DMS 273 (cell line): ENCODE measurements at regions not wholly inside any gene's neighbourhood (a gene's known extent, or its start where the extent isn't known, plus 50 kb on each side); places are given as distances from the start of the nearest gene placed in this dataset.
A peak's percentile ranks its signal among the peaks of the same experiment; 100 is the strongest.
"Not testable (repeated sequence)": the region's sequence is repeated elsewhere in the genome, so short reads cannot be mapped to it uniquely, and the experiment has no call there.

Experiments used
- DNase-seq: peaks from one replicate; lab custom pipeline; 2025; ENCODE audit not compliant: unreplicated experiment; lab: John Stamatoyannopoulos, UW

GRCh38 chr3:184474897-184475296 lies 86.7 kb upstream of the EPHB3 start:
- DNase-seq, result no peak

- no peak for DNase-seq
Measured at GRCh38 chr3:184477940-184478339, 83.6 kb upstream of the EPHB3 start.

DNA sequence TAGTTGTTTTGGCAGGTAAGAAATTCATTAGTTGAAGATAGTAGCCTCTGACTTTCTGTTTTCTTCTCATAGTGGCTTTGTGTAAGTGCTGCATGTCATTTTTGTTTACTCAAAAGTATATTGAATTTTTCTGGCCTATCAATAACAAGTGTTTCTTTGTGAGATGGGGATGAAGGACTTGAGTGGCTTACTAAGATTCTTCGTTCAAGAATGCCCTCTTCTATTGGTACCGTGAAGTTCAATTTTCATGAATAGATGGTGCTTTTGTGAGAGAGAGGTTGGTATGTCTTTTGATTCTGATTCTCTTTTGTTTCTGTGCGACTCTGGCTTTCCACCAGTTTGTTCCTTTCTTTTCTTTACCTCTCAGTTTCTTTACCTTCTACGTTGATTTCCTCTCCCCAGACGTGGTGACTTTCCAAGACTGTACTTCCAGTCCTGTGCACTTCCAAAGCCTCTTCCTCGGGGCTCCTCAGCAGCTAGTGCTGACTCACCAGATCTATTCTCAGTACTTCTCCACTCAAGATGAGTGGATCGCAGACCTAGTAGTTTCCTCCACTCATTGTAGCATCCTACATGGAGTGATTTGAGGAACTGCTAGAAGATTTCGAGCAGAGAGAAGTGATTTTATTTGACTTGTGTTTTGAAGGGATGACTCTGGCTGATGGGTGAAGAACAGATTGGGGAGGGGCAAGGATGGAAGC lies 82.0 kb upstream of the EPHB3 start:
- DNase-seq, result no peak

DNA sequence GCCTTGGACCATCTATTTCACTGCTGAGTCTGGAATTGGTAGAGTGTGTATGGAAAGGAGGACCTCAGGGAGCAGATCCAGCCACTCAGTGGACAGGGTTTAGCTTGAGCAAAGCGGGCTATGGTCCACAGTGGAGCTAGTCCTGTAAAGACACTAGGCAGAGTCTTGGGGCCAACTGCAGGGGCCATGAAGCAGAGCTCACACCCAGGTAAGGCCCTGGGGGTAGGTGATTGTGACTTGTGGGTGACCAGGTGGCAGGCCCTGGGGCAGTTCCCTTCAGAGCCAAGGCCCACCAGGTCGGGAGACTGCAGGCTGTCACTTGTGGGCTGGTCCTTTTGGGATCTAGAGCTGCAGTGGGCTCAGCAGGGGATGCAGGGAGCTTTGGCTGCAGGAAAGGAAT lies 80.8 kb upstream of the EPHB3 start:
- DNase-seq, result no peak

- peak; percentile 89 for DNase-seq
Measured at GRCh38 chr3:184481984-184482671, 79.5 kb upstream of the EPHB3 start.

- peak; percentile 76 for DNase-seq
Measured at GRCh38 chr3:184485241-184485640, 76.3 kb upstream of the EPHB3 start.

- peak; percentile 90 for DNase-seq
Measured at GRCh38 chr3:184485906-184486305, 75.7 kb upstream of the EPHB3 start.

DNA sequence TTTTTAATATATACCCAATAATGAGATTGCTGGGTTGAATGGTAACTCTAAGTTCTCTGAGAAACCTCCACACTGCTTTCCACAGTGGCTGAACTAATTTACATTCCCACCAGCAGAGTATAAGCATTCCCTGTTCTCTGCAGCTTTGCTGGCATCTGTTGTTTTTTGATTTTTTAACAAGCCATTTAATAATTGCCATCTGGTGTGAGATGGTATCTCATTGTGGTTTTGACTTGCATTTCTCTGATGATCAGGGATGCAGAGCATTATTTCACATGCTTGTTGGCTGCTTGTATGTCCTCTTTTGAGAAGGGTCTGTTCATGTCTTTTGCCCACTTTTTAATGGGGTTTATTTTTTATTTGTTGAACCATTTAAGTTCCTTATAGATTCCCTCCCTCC lies 75.0 kb upstream of the EPHB3 start:
- peak; percentile 98 for DNase-seq

DNA sequence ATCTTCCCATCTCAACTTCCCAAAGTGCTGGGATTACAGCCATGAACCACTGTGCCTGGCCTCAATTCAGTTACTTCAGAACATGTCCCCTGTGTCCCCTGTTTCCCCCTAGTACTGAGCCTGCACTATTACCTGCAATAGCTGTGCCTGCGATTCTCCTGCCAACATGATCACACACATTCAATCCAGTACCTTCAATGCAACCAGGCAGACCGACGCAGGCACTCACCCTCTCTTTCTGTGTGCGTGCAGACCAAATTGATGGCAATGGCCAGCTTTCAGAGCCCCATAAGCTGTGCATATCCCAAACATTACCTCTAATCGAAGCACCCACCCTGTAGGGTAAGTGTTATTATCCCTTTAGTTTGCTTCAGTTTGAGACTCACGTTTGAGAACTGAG lies 73.0 kb upstream of the EPHB3 start:
- DNase-seq, result no peak

- peak; percentile 42 for DNase-seq
Measured at GRCh38 chr3:184489268-184489841, 72.2 kb upstream of the EPHB3 start.

DNA sequence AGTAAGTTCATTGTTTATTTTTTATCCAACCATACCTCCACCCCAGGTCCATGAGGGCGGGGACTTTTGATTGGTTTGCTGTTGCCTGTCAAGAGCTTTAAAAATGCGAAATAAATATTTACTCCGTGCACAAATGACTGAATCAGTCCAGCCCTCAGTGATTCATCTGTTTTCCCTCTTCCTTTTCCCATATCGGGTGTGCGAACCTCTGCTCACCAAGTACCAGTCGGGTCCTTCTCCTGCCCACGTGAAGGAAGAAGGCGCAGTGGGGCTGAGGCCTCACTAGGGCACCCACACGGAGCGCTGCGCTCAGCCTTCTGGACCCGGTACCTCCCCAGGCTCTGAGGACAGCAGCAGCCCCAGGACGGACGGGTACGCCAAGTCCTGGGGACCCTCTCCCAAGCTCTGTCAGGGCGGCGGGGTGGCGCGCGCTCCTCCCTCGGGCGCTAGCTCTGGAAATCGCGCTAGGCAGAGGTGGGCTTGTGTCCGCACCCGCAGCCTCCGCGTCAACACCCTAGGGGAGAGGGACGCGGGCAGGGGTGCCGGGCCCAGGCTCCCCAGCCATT lies 70.5 kb upstream of the EPHB3 start:
- DNase-seq, result no peak

GRCh38 chr3:184491867-184492615 lies 69.5 kb upstream of the EPHB3 start:
- no peak for DNase-seq

DNA sequence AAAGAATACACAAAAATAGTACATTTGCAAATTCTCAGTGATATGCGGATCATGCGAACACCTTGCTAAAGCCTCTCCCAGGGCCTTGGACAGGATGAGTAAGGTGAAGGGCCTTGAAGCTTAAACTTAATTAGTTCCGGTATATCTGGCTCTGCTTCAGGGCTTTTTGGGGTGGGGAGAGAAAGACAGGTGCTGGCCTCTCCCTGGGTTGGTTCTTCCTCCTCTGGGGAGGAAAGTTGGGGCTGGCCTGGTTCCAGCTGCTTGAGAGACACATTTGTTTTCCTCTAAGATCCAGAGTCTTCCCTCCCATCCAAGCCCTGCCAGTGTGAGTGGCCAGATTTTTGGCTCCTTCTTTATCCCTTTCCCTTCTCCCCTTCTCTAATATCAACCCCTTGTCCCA lies 64.7 kb upstream of the EPHB3 start:
- peak; percentile 77 for DNase-seq

- DNase-seq, result no peak
Measured at GRCh38 chr3:184497804-184498203, 63.8 kb upstream of the EPHB3 start.

DNA sequence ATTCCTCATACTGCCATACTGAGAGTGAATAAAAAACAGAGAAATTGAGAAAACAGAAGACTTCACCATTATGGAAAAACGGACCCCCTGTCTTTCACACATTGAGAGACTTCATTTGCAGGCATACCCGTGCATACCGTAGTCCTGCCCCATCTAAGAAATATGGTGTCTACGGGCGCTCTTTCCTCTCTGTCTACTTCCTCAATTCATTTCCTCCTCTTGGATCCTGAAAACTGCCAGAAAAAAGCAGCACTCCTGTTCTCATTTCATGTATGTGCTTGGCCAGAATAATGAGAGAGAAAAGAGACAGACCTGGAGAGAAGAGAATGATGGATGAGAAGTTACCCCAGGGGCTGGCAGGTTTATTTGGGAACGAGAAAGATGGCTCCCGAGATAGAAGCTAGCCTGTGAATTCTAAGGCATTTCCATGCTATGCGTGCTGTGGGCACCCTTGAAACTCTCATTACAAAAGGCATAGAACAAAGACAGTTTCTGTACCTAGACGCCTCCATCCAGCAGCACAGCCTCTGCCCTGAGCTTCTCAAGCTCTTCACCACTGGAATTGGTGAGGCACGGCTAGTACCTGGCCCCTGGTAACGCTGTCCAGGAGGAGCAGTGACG lies 62.5 kb upstream of the EPHB3 start:
- no peak for DNase-seq

DNA sequence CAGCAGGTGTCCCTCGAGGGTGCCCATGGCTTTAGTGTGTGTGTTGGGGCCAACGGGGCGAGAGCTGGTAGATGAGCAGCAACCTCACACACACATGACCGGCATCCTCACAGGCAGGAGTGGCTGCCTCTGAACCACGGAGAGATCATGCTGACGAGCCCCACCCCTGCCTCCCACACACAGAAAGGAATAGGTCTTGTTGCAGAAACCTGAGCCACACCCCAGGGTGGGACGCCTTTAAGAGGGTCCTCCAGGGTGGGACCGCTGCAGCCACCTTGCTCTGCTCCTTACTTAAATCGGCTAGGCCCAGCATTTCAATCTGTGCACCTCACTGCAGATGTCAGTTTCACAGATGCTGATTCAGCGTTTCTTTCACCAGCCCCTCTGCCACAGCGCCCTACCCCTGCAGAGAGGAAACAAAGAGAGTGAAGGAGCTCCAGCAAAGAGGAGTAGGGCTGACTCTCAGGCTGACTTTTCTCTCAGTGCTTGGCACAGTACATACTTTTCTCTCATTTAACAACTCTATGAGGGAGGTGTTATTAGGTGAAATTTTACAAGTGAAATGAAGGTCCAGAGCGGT lies 61.2 kb upstream of the EPHB3 start:
- DNase-seq, result peak; percentile 69

DNA sequence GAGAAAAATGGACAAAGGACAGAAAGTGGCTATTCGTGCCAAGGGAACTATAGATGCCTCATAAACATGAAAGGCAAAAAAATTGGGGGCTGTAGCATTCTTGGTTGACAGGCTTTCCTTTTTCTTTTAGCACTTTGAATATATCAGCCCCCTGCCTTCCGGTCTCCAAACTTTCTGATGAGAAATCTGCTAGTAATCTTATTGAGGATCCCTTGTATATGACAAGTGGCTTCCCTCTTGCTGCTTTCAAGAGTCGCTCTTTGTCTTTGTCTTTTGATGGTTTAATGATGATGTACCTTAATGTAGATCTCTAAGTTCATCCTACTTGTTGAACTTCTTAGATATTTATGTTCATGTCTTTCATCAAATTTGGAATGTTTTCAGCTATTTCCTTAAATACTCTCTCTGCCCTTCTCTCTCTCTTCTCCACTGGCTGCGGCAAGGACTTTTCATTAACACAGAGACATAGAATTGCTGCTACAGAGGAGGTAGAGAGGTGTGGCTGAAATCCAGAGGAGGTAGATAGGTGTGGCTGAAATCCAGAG lies 59.4 kb upstream of the EPHB3 start:
- no peak for DNase-seq

DNA sequence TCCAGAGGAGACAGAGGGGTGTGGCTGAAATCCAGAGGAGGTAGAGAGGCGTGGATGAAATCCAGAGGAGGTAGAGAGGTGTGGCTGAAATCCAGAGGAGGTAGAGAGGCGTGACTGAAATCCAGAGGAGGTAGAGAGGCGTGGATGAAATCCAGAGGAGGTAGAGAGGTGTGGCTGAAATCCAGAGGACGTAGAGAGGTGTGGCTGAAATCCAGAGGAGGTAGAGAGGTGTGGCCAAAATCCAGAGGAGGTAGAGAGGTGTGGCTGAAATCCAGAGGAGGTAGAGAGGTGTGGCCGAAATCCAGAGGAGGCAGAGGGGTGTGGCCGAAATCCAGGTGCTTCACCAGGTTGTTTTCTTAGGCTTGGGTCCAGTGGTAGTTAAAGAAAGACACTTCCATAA lies 58.7 kb upstream of the EPHB3 start:
- DNase-seq, result not testable (repeated sequence)

DNA sequence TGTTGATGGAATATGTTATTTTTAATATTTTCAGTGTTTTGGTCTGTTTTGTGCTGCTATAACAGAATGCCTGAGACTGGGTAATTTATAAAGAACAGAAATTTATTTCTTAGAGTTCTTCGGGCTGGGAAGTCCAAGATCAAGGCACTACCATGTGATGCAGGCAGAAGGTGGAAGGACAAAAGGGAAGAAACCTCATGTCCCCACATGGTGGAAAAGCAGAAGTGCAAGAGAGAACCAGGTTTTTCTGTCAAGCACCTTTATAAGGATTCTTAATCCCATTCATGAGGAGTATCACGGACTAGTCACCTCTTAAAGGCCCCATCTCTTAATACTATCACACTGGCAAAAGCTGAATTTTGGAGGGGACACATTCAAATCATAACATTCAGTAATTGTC lies 57.9 kb upstream of the EPHB3 start:
- DNase-seq, result peak; percentile 44
